ENCODE measurements at regions not wholly inside any gene's neighbourhood (a gene's known extent, or its start where the extent isn't known, plus 50 kb on each side); places are given as distances from the start of the nearest gene placed in this dataset.

- TF ChIP-seq POLR2A (IDR thresholded peaks at IDR 0.05) (no peak), CTCF (IDR thresholded peaks at IDR 0.05) (peak; percentile 57 to 88 (median 84))
- Histone ChIP-seq H3K4me3 (no peak overlapping the region), H3K9me3 (no peaks in the 10 kb centered on the region), H3K27ac (peak overlapping the region in 3 of 4 donors; percentile 31 to 63 (median 55)), H3K36me3 (replicated peaks in 1 of 2; ENCODE audit: insufficient read depth in 1 of 2, low read depth in 2 of 2) (no peaks in the 10 kb centered on the region), H3K27me3 (no peaks in the 10 kb centered on the region), H3K4me1 (peaks cover 36% of the 10 kb centered on the region)
- WGBS, 2 donors, result 6 to 20% methylated on average over 15 to 21 of the region's 21 CpGs
- intact Hi-C loops (cut with DNase I), result loop anchor here (5.0 kb wide), 1 partner anchor 249 kb away; no protein-coding TSS in a partner anchor
- ATAC-seq (peak; percentile 94), DNase-seq (peak; percentile 89 to 95 (median 92))
Measured at GRCh38 chr6:3990692-3991491, 88.0 kb downstream of the FAM217A start.

- no peak for DNase-seq
- Histone ChIP-seq H3K9me3 (no peaks in the 10 kb centered on the region), H3K4me1 (peaks cover 29% of the 10 kb centered on the region), H3K4me3 (no peak overlapping the region), H3K36me3 (replicated peaks in 1 of 2; ENCODE audit: insufficient read depth in 1 of 2, low read depth in 2 of 2) (no peaks in the 10 kb centered on the region), H3K27ac (no peak overlapping the region), H3K27me3 (no peaks in the 10 kb centered on the region)
- TF ChIP-seq CTCF (IDR thresholded peaks at IDR 0.05) (no peak), POLR2A (IDR thresholded peaks at IDR 0.05) (no peak)
- WGBS, 2 donors, result 74 to 82% methylated on average over 4 of the region's 4 CpGs
- no peak for ATAC-seq
- intact Hi-C loops (cut with DNase I), result loop anchor here (5.0 kb wide), 1 partner anchor 250 kb away; no protein-coding TSS in a partner anchor
Measured at GRCh38 chr6:3991941-3992340, 87.0 kb downstream of the FAM217A start.

GRCh38 chr6:3996349-3996748, 82.6 kb downstream of the FAM217A start:
- DNase-seq (no peak), ATAC-seq (no peak)
- no peak overlapping the region for H3K4me3 ChIP-seq
- no peaks in the 10 kb centered on the region for H3K36me3 ChIP-seq (replicated peaks in 1 of 2; ENCODE audit: insufficient read depth in 1 of 2, low read depth in 2 of 2)
- TF ChIP-seq CTCF (IDR thresholded peaks at IDR 0.05) (no peak), POLR2A (IDR thresholded peaks at IDR 0.05) (no peak)
- peaks cover 10% of the 10 kb centered on the region for H3K4me1 ChIP-seq
- intact Hi-C loops (cut with DNase I), result no loop called here
- no peaks in the 10 kb centered on the region for H3K9me3 ChIP-seq
- WGBS, 2 donors, result 92 to 94% methylated on average over 4 of the region's 4 CpGs
- no peaks in the 10 kb centered on the region for H3K27me3 ChIP-seq
- H3K27ac ChIP-seq, result no peak overlapping the region

- Histone ChIP-seq H3K4me3 (no peak overlapping the region), H3K27ac (no peak overlapping the region), H3K27me3 (no peaks in the 10 kb centered on the region), H3K9me3 (no peaks in the 10 kb centered on the region), H3K4me1 (peaks cover 3% of the 10 kb centered on the region), H3K36me3 (replicated peaks in 1 of 2; ENCODE audit: insufficient read depth in 1 of 2, low read depth in 2 of 2) (no peaks in the 10 kb centered on the region)
- DNase-seq (no peak), ATAC-seq (no peak)
- TF ChIP-seq CTCF (IDR thresholded peaks at IDR 0.05), result no peak
- TF ChIP-seq POLR2A (IDR thresholded peaks at IDR 0.05), result no peak
- intact Hi-C loops (cut with DNase I), result no loop called here
- WGBS, 2 donors, result 75 to 88% methylated on average over 3 of the region's 3 CpGs
Measured at GRCh38 chr6:3997177-3997770, 81.7 kb downstream of the FAM217A start.
